Subcutaneous abdominal adipose tissue (tissue), 5 donors: ENCODE measurements at regions not wholly inside any gene's neighbourhood (a gene's known extent, or its start where the extent isn't known, plus 50 kb on each side); places are given as distances from the start of the nearest gene placed in this dataset.

Experiments
- H3K27ac ChIP-seq: one replicate; pipeline ENCODE4 v1.7.0; 2013; ENCODE audit warnings: low read depth, mild to moderate bottlenecking, inconsistent platforms, low read length, moderate library complexity
- H3K27me3 ChIP-seq, 5 donors: one replicate each; pipeline ENCODE4 v1.7.0; 2013; ENCODE audit warnings: low read length in 5 of 5, inconsistent platforms in 1 of 5; ENCODE audit not compliant: control insufficient read depth in 5 of 5, insufficient read depth in 4 of 5
- H3K36me3 ChIP-seq, 5 donors: one replicate each; pipeline ENCODE4 v1.7.0; 2013; ENCODE audit warnings: low read length in 5 of 5; ENCODE audit not compliant: control insufficient read depth in 5 of 5, insufficient read depth in 5 of 5
- H3K4me1 ChIP-seq, 5 donors: one replicate each; pipeline ENCODE4 v1.7.0; 2013; ENCODE audit warnings: low read length in 5 of 5, mild to moderate bottlenecking in 3 of 5, moderate library complexity in 1 of 5; ENCODE audit not compliant: control insufficient read depth in 5 of 5, insufficient read depth in 5 of 5
- H3K4me3 ChIP-seq, 5 donors: one replicate each; pipeline ENCODE4 v1.7.0; 2013; ENCODE audit warnings: low read length in 5 of 5, low read depth in 1 of 5
- H3K9ac ChIP-seq, 5 donors: one replicate each; pipeline ENCODE4 v1.7.0; 2013; ENCODE audit warnings: low read length in 5 of 5, mild to moderate bottlenecking in 4 of 5, moderate library complexity in 3 of 5
- H3K9me3 ChIP-seq, 5 donors: one replicate each; pipeline ENCODE4 v1.7.0; 2013; ENCODE audit warnings: low read length in 5 of 5; ENCODE audit not compliant: control insufficient read depth in 5 of 5
- donor health status: healthy.
- donor health status: healthy.
- donor health status: healthy.
- donor health status: healthy.
- donor health status: healthy.

DNA sequence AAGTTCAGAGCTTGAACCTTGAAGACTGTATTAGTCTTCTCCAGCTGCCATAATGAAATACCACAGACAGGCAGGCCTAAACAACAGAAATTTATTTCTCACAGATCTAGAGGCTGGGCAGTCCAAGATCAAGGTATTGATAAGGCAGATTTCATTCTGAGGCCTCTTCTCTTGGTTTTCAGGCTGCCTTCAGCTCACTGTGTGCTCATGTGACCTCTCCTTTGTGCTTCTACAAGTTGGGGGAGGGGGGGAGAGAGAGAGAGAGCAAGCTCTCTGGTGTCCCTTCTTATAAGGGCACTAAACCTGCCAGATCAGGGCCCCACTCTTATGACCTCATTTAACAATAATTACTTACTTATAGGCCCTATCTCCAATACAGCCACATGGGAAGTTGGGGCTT is 102.6 kb upstream of the RSPO3 start:
- H3K27me3 ChIP-seq: no peaks in the 10 kb centered on the region
- no peaks in the 10 kb centered on the region for H3K36me3 ChIP-seq
- H3K9me3 ChIP-seq: no peaks in the 10 kb centered on the region
- H3K27ac ChIP-seq: no peak overlapping the region
- no peaks in the 10 kb centered on the region for H3K4me1 ChIP-seq
- no peak overlapping the region for H3K4me3 ChIP-seq
- no peak overlapping the region for H3K9ac ChIP-seq

DNA sequence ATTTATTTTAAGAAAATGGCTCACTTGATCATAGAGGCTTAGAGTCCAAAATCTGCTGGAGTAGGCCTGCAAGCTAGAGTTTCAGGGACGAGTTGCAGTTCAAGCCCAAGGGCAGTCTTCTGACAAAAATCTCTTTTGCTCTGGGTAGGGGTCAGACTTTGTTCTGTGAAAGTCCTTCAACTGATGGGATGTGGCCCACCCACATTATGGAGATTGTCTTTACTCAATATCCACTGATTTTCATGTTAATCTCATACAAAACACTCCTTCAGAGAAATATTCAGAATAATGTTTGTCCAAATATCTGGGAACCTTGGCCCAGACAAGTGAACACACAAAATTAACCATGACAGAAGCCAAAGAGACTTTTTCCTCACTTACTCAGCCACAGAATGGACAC is 98.6 kb upstream of the RSPO3 start:
- no peak overlapping the region for H3K4me3 ChIP-seq
- no peaks in the 10 kb centered on the region for H3K27me3 ChIP-seq
- H3K9me3 ChIP-seq: no peaks in the 10 kb centered on the region
- H3K9ac ChIP-seq: no peak overlapping the region
- no peaks in the 10 kb centered on the region for H3K36me3 ChIP-seq
- H3K4me1 ChIP-seq: peaks cover 0 to 12% (median 3%) of the 10 kb centered on the region in 5 donors
- H3K27ac ChIP-seq: no peak overlapping the region

DNA sequence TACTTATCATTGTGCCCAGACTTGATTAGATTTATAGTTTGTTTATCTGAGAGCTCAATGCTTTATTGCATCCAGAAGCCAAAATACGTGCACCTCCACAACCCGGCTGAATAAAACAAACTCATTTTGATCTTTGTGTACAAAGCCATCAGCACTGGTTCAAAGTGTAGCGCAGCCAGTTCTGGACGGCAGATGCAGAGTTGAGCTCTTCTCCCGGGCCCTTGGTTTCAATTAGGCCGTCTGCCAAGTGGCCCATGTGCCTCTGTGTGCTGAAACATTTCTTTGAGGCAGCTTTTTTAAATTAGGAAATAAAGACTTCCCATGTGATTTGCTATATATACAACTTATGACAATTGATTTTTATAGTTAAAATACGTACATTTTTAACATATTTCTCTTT is 96.2 kb upstream of the RSPO3 start:
- no peak overlapping the region for H3K4me3 ChIP-seq
- no peaks in the 10 kb centered on the region for H3K27me3 ChIP-seq
- no peaks in the 10 kb centered on the region for H3K36me3 ChIP-seq
- H3K9ac ChIP-seq: no peak overlapping the region
- H3K27ac ChIP-seq: no peak overlapping the region
- H3K4me1 ChIP-seq: peaks cover 0 to 12% (median 3%) of the 10 kb centered on the region in 5 donors
- H3K9me3 ChIP-seq: no peaks in the 10 kb centered on the region

GRCh38 chr6:127023001-127023778 is 95.3 kb upstream of the RSPO3 start:
- H3K27me3 ChIP-seq: no peaks in the 10 kb centered on the region

GRCh38 chr6:127026247-127026646 is 92.2 kb upstream of the RSPO3 start:
- Histone ChIP-seq H3K36me3 (no peaks in the 10 kb centered on the region), H3K9ac (no peak overlapping the region), H3K4me3 (no peak overlapping the region), H3K27ac (no peak overlapping the region), H3K27me3 (no peaks in the 10 kb centered on the region), H3K4me1 (peaks cover 0 to 19% (median 3%) of the 10 kb centered on the region in 5 donors), H3K9me3 (no peaks in the 10 kb centered on the region)

More at GRCh38 chr6:127023001-127023778, 95.3 kb upstream of the RSPO3 start:
- H3K27ac ChIP-seq: no peak overlapping the region
- H3K4me3 ChIP-seq: no peak overlapping the region
- peaks cover 0 to 12% (median 3%) of the 10 kb centered on the region in 5 donors for H3K4me1 ChIP-seq
- H3K9me3 ChIP-seq: no peaks in the 10 kb centered on the region
- H3K36me3 ChIP-seq: no peaks in the 10 kb centered on the region
- H3K9ac ChIP-seq: no peak overlapping the region

DNA sequence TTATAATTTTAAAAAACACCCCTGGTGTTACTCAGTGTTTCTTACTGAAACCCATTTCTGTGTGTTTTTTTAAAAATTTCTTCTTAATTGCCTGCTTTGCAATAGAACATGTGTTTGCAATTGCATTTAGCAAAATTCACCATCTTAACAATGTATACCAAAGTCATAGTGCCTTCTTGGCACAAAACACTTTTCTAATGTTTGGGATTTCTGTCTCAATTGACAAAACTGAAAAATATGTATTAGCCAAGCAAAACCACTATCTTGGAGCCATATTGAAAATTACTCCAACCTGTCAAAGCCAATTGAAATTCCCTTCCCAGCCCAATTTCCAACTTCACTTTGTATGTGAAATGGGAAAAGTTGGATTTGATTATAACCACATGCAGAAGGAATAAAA is 88.4 kb upstream of the RSPO3 start:
- Histone ChIP-seq H3K9me3 (no peaks in the 10 kb centered on the region), H3K27me3 (no peaks in the 10 kb centered on the region), H3K9ac (no peak overlapping the region), H3K27ac (no peak overlapping the region), H3K4me1 (peaks cover 0 to 10% (median 0%) of the 10 kb centered on the region in 5 donors), H3K36me3 (no peaks in the 10 kb centered on the region), H3K4me3 (no peak overlapping the region)

DNA sequence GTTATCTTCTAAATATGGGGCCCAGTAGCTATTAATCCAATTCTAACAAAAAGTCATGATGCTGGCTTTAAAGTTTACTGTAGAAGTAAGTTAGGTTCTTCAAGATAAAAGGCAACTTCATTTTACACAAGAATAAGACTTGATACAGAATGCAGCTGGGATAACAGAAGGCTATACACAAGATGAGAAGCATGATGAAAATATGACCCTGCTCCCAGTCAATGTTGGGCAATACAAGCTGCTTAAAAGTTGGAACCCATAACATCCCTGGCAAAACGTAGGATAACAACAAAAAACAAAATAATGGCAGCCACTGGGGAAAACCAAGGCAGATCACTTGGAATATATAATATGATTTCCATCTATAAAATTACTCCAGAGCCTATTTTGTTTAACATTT is 87.6 kb upstream of the RSPO3 start:
- Histone ChIP-seq H3K9me3 (no peaks in the 10 kb centered on the region), H3K36me3 (no peaks in the 10 kb centered on the region), H3K9ac (no peak overlapping the region), H3K4me3 (no peak overlapping the region), H3K27me3 (no peaks in the 10 kb centered on the region), H3K27ac (no peak overlapping the region), H3K4me1 (peaks cover 0 to 10% (median 0%) of the 10 kb centered on the region in 5 donors)

DNA sequence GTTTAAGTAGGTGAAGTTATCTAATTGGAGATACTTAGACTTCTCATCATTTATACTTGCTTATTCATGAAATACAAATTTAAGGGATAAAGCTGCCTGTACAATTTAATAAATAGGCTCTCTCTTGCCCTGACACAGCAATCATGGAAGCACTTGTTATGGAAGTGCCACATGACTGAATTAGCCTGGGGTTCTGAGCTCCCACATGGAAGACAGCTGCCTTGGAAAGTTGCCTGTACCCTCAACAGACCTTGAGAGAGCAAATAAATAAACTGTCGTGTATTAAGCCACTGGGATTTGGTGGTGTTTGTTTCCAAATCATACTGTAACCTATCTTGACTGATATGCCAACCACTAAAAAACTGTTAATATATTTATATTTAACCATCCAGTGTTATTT is 87.0 kb upstream of the RSPO3 start:
- Histone ChIP-seq H3K27me3 (no peaks in the 10 kb centered on the region), H3K4me1 (peaks cover 0 to 10% (median 0%) of the 10 kb centered on the region in 5 donors), H3K9me3 (no peaks in the 10 kb centered on the region), H3K27ac (no peak overlapping the region), H3K36me3 (no peaks in the 10 kb centered on the region), H3K4me3 (no peak overlapping the region), H3K9ac (no peak overlapping the region)

- Histone ChIP-seq H3K9me3 (no peaks in the 10 kb centered on the region), H3K9ac (no peak overlapping the region), H3K27me3 (no peaks in the 10 kb centered on the region), H3K36me3 (no peaks in the 10 kb centered on the region), H3K4me1 (peaks cover 0 to 10% (median 0%) of the 10 kb centered on the region in 5 donors), H3K27ac (no peak overlapping the region), H3K4me3 (no peak overlapping the region)
Measured at GRCh38 chr6:127032971-127033370, 85.5 kb upstream of the RSPO3 start.

GRCh38 chr6:127051571-127052260 is 66.8 kb upstream of the RSPO3 start:
- H3K9me3 ChIP-seq: no peaks in the 10 kb centered on the region
- no peaks in the 10 kb centered on the region for H3K27me3 ChIP-seq
- no peak overlapping the region for H3K9ac ChIP-seq
- H3K4me1 ChIP-seq: no peaks in the 10 kb centered on the region
- no peak overlapping the region for H3K27ac ChIP-seq
- H3K4me3 ChIP-seq: no peak overlapping the region
- H3K36me3 ChIP-seq: no peaks in the 10 kb centered on the region
